ENCODE measurements at regions not wholly inside any gene's neighbourhood (a gene's known extent, or its start where the extent isn't known, plus 50 kb on each side); places are given as distances from the start of the nearest gene placed in this dataset.

GRCh38 chr7:132705146-132705545 lies 128.9 kb upstream of the PLXNA4 start:
- no peak for TF ChIP-seq GATA3 (IDR thresholded peaks at IDR 0.05; ENCODE audit: borderline replicate concordance)
- no peak for TF ChIP-seq RFX5 (IDR thresholded peaks at IDR 0.05)
- TF ChIP-seq CTCF (IDR thresholded peaks at IDR 0.05): no peak
- no peak for TF ChIP-seq POLR2A (IDR thresholded peaks at IDR 0.05; ENCODE audit: low read length)

Data from A549 (cell line).